NCI-H128 (cell line): ENCODE measurements at regions not wholly inside any gene's neighbourhood (a gene's known extent, or its start where the extent isn't known, plus 50 kb on each side); places are given as distances from the start of the nearest gene placed in this dataset.

Source experiments
- DNase-seq: peaks from one replicate; lab custom pipeline; 2025; ENCODE audit not compliant: unreplicated experiment; lab: John Stamatoyannopoulos, UW

GRCh38 chr5:92459654-92460053 lies 1076.5 kb upstream of the ARRDC3 start:
- no peak for DNase-seq

- no peak for DNase-seq
Measured at GRCh38 chr5:92455011-92455410, 1071.9 kb upstream of the ARRDC3 start.

DNA sequence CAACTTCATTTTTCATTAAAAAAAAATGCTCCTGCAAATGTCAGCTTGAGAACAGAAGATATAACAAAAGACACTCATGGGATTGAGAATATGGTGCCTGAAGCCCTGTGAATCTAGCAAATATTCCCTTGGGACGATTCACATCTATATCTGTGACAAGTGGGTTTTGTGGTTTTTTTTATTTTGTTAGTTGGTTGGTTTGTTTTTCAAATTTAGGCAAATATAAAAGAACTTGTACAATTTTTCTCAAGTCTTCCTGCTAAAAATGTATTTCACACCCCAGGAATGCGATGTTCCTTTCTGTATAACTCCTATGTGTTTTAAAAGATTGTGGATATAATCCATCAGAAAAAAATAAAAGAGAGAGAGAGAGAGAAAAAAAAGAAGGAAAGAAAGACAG lies 1061.8 kb upstream of the ARRDC3 start:
- DNase-seq = no peak

DNA sequence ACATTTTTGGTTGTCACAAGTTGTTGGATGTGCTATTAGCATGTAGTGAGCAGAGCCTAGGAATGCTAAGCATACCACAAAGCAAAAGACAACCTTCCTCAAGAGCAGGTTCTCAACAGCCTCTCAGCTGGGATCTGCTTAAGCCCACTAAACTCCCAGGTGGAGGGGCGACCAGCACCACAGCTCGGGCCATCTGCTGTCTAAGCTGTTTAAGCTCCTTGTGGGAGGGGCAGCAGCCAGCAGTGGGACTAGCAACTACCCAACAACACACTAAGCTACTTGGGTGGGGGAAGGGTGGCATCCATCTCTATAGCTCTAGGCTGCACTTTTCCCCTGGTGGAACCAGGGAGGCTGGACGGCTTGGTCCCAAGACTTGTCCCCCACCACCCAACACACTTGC lies 1052.7 kb upstream of the ARRDC3 start:
- DNase-seq = no peak

DNA sequence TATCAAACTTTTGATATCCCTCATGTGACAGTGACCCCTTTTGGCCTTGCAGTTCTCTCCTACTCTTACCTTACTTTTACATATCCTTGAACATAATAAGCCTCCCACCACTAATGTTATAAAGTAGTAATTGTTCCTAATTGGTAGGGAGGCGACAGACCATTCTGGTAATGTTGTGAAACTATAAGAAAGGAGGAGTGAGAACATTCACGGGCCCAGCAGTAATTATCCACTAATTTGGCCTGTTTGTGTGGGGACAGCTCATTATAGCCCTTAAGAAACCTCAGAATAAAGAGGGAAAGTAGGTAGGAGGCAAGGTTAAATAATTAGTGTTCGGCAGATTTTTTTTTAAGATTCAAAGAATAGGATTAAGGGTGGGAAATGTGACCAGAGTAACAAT lies 1046.5 kb upstream of the ARRDC3 start:
- DNase-seq = no peak

DNA sequence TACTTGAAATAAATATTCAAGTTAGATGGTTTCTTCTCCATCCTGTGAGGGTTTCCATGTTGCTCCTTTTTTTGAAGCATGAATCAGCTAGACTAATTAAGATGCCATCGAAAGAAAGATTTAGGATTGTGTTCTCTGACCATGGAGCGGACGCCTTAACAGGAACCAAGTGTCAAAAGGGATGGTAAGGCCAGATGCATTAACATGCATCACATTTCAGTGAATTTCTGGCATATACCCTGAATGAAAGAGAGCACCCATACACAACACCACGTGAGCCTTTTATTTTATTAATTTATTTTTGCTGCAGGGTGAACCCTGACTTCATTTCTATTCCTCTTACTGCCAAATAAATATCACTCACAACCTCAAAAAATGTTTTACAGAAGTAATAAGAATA lies 1045.3 kb upstream of the ARRDC3 start:
- no peak for DNase-seq

DNA sequence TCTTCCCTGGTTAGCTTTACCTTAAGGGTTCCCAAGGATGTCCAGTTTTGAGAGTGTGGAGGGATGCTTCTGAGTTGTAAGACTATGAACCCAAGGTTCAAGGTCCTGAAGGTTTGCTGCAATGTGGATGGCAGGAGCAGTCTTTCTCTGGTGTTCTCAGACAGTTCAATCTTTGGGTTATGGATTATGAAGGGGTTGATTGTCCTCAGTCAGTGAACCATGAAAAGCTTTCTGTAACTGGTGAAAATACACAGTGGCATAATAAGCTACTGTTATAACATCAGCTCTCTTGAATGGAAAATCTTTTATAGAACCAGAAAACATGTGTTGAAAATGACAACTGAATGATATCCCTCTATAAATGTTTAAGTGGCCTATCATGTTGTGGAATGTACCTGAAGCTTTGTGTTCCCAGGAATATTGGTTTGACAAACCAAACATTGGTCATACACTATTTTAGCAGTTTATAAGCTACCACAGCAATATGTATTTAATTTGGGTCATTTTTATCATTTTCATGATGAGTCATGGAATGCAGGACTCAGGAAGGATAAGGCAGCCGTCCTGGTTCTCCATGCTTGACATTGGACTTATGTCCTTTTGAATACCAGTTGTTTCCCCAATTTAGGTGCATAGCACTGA lies 1041.8 kb upstream of the ARRDC3 start:
- no peak for DNase-seq

DNA sequence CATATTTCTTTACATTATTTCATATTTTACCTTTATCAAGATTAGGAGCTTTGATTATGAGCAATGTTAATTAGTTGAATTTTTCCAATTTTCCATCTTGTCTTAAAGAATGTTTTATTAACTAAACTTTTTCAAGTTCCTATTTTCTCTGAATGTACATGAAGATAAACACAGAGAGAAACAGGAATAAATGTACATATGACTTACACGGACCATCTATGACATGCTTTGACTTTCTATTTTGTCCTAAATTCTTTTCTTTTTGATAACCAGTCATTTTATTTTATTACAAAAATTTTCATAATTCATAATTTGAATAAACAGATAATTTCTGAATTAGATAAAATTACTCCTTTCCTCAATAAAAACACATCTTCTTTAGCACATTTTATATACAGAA lies 1038.8 kb upstream of the ARRDC3 start:
- DNase-seq = no peak

DNA sequence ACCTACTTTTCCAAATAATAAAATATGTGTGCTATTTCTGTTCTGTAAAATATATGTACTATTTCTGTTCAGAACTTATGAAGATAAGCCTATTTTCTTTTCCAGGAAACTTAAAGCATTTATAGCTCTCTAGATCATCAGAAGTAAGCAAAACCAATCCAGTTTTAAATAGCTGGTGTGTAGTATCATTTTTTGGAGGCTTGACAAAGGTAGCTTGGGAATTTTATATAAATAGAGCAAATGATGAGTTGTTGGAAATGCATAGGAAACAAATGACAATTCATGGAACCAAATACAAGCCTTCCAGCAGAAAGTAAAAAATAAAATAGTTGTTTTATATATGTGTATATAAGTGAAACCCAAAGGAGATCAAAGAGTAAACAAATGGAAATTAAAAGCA lies 1038.1 kb upstream of the ARRDC3 start:
- no peak for DNase-seq

GRCh38 chr5:92419261-92419660 lies 1036.1 kb upstream of the ARRDC3 start:
- no peak for DNase-seq

DNA sequence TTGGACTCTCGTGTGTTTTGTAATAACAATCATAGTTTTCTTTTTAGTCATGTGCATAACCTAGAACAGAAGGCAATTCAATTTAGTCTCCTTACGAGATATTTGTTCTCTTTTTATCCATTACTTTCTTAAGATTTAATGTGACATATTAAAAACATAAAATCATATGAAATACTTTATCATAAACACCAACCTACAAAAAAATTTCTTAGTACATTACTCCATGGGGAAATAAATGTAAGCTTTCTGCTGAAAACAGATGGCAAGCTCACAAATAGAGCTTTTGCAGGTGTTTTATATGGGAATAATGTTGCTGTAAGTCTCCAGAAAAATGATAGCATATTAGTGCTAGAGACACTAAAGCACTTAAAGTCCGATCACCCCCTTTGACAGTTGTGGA lies 1035.2 kb upstream of the ARRDC3 start:
- DNase-seq = no peak

DNA sequence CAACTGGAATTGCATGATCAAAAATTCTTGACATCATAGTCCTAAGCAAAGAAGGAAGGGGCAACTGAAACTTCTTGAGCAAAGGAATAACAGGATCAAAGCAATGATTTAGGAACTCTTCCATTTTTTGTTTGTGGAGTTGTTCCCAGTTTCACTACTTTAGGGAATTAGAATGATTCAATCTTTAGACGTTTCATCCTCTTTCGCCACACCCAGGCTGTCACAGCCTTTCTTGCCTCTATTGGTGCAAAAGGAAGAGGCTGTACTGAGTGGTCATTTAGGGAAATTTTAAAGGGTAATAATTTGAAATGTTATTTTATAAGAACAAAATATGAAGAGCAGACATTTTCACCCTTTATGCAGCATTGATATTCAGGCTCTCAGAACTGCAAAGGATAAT lies 1026.0 kb upstream of the ARRDC3 start:
- no peak for DNase-seq

GRCh38 chr5:92402956-92403702 lies 1020.0 kb upstream of the ARRDC3 start:
- DNase-seq = peak; percentile 37

DNA sequence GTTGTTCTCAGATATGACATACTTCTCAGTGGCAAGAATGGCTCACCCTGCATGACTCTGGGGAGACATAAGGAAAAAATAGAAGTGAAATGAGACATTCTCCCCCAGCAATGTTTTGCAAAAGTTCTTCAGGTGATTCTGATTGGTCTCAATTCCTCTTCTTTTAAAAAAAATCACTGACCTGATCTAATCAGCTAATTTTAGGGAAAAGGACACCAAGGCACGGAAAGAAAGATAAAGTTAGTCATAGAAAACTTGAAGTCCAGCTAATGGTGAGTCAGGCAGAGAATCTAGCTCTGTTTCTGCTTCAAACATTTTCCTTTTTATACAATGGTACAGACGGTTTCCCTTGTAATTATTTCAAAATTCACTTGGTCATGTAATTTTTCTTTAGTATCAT lies 1018.9 kb upstream of the ARRDC3 start:
- DNase-seq = no peak

DNA sequence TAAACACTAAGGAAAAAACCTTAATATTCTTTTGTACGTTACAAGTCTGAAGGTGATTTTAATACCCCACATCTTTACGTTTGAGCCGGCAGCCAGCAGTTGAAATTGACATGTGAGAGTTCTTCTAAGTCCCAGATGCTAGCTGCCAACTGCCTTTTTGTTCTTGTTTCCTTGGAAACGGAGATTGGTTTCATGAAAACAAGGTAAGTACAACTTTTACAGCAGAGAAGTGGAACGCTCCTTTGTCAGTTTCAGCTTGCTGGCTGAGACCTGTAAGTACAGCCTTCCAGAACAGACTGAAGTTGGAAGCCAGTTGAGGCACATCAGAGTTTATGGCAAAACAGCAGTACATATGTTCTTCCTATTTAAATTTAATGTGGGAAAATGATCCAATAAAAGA lies 1018.4 kb upstream of the ARRDC3 start:
- no peak for DNase-seq

GRCh38 chr5:92394936-92395335 lies 1011.8 kb upstream of the ARRDC3 start:
- DNase-seq = no peak

DNA sequence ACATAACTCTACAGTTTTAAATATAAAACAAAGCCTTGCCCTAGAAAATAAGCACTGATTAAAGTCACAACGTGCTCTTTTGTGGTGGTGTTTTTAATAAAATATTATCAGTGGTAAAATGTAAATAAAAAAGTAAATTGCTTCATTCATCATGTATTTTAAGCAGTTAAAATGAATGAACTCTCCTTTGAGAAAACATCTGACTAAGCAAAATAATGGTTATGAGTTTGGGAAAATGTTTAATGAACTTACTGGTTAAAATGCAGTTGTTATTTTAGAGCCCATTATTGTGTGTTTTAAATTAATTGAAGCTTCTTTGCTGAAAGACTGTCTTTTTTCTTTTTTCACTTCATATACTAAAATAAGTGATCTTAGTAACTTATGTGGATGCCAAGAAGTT lies 1007.5 kb upstream of the ARRDC3 start:
- DNase-seq = no peak

DNA sequence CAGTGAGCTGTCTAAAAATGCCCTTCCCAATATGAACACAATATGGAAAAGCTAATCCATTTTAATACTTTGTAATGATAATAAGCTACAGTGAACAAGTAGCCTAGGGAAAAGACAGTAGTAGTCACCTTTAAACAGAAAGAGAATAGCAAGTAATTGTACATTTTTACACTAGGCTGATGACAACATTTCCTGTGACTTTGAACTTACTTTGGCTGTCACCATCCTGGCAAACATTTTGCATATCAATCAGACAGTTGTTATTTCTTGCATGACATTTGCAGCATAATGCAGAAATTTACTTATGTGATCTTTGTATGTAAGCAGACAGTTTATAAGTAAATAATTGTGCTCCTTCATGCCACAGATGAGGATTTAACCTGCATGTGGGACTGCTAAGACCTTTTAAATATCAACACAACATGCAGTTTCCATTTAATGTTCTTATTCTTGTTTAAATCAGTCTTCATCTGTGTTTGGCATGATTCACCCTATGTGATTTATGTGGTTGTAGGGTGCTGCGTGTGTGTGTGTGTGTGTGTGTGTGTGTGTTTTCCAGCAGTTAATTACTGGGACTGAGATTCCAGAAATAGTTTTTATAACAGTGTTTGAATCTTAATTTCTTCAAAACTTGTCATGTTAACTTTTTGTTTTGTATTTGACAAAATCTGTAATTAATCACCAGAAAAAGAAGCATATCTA lies 997.1 kb upstream of the ARRDC3 start:
- DNase-seq = no peak

DNA sequence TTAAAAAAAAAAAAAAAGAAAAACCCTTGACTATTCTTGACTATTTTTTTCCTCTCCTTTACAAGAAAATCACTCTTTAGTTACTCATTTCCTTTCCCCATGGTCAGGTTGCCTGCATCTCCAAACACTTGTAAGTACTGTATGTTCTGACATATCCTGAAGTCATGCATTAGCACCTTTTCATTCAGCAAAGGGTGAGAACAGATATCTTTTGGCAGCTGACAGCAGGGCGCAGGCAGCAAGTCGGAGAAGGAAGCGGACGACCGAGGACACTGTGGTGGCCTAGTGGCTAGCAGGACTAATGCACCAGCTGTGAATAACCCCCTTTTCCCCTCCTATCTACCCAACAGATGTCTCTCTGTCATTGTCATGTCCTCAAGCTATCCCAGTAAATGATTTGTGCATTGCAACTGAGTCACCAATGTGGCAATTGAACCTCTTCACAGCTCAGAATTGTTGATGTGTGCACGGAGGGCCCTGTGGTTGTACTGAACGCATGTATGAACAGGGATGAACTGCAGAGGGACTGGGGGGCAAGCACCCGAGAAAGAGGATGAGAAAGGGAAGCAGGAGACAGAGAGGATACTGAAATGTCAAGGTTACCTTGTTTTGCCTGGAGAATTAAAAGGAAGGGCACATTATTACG lies 996.0 kb upstream of the ARRDC3 start:
- no peak for DNase-seq

- DNase-seq = no peak
Measured at GRCh38 chr5:92374859-92375258, 991.7 kb upstream of the ARRDC3 start.

- no peak for DNase-seq
Measured at GRCh38 chr5:92372766-92373165, 989.6 kb upstream of the ARRDC3 start.

DNA sequence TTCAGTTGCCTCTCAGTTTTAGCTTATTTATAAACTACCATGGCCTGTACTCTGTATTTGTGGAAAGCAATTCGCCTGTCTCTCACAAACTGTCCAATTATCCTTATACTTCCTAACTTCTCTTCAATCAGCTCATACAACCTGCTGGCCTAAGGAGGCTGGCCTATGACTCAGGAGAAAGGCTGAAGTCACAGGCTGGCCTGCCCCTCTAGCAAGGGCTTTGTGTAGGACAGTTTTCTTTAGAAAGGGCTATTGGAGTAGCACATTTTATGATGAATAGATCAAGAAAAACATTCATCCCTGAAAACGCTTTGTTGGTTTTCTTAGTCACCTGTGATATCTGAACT lies 988.7 kb upstream of the ARRDC3 start:
- DNase-seq = no peak
